Globus pallidus (tissue), 1 donor: ENCODE measurements at regions not wholly inside any gene's neighbourhood (a gene's known extent, or its start where the extent isn't known, plus 50 kb on each side); places are given as distances from the start of the nearest gene placed in this dataset.

Source experiments
- DNase-seq: peaks from one replicate; pipeline ENCODE4 v3.0.0-alpha.2; 2015; ENCODE audit warnings: low spot score

- no peak for DNase-seq
These were observed 80.8 kb upstream of the HNRNPU start for GRCh38 chr1:244945109-244945671.

GRCh38 chr1:244941121-244941520 is 76.8 kb upstream of the HNRNPU start:
- DNase-seq: no peak

- no peak for DNase-seq
These were observed 72.8 kb upstream of the HNRNPU start for GRCh38 chr1:244937099-244937498.

GRCh38 chr1:244920911-244921761 is 56.8 kb upstream of the HNRNPU start:
- DNase-seq: peak; percentile 8

GRCh38 chr1:244919320-244920282 is 55.3 kb upstream of the HNRNPU start:
- DNase-seq: no peak

GRCh38 chr1:244918421-244919319 is 54.3 kb upstream of the HNRNPU start:
- DNase-seq: peak; percentile 59

GRCh38 chr1:244917073-244917670 is 52.8 kb upstream of the HNRNPU start:
- DNase-seq: peak; percentile 21

GRCh38 chr1:244915736-244916135 is 51.4 kb upstream of the HNRNPU start:
- no peak for DNase-seq

GRCh38 chr1:244914761-244915160 is 50.4 kb upstream of the HNRNPU start:
- DNase-seq: no peak
